Ishikawa (cell line): ENCODE measurements at regions not wholly inside any gene's neighbourhood (a gene's known extent, or its start where the extent isn't known, plus 50 kb on each side); places are given as distances from the start of the nearest gene placed in this dataset.

Experiments
- CEBPB ChIP-seq: IDR thresholded peaks from 2 replicates; pipeline ENCODE4 v1.6.1; 2012
- CREB1 ChIP-seq: IDR thresholded peaks from 2 replicates; pipeline ENCODE4 v1.6.1; 2012; ENCODE audit warnings: low read depth
- EGR1 ChIP-seq: IDR thresholded peaks from 2 replicates; pipeline ENCODE4 v1.6.1; 2012
- EP300 ChIP-seq: IDR thresholded peaks from 2 replicates; pipeline ENCODE4 v1.6.1; 2012; ENCODE audit warnings: borderline replicate concordance
- FOXM1 ChIP-seq: IDR thresholded peaks from 2 replicates; pipeline ENCODE4 v1.6.1; 2012; ENCODE audit warnings: low read depth, borderline replicate concordance
- NFIC ChIP-seq: IDR thresholded peaks from 2 replicates; pipeline ENCODE4 v1.6.1; 2012
- RAD21 ChIP-seq: IDR thresholded peaks from 2 replicates; pipeline ENCODE4 v1.6.1; 2012; ENCODE audit warnings: low read depth
- REST ChIP-seq: IDR thresholded peaks from 2 replicates; pipeline ENCODE4 v1.6.1; 2012; ENCODE audit warnings: low read depth, mild to moderate bottlenecking
- TAF1 ChIP-seq: IDR thresholded peaks from 2 replicates; pipeline ENCODE4 v1.6.1; 2012; ENCODE audit warnings: low read depth, mild to moderate bottlenecking
- TCF12 ChIP-seq: IDR thresholded peaks from 2 replicates; pipeline ENCODE4 v1.6.1; 2012; ENCODE audit warnings: low read depth
- YY1 ChIP-seq: IDR thresholded peaks from 2 replicates; pipeline ENCODE4 v1.6.1; 2012; ENCODE audit warnings: low read depth
- ZBTB7A ChIP-seq: IDR thresholded peaks from 2 replicates; pipeline ENCODE4 v1.6.1; 2012; ENCODE audit warnings: low read depth
- TF ChIP-seq, protein P1 (sequence below): IDR thresholded peaks from 2 replicates; pipeline ENCODE4 v1.6.1; 2012
- TF ChIP-seq, protein P2 (sequence below): IDR thresholded peaks from 2 replicates; pipeline ENCODE4 v1.6.1; 2012

GRCh38 chr2:583666-584065 lies 93.5 kb downstream of the TMEM18 start:
- TF ChIP-seq, protein P1, sequence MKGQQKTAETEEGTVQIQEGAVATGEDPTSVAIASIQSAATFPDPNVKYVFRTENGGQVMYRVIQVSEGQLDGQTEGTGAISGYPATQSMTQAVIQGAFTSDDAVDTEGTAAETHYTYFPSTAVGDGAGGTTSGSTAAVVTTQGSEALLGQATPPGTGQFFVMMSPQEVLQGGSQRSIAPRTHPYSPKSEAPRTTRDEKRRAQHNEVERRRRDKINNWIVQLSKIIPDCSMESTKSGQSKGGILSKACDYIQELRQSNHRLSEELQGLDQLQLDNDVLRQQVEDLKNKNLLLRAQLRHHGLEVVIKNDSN = no peak
- TF ChIP-seq NFIC = no peak
- TF ChIP-seq REST = no peak
- no peak for TF ChIP-seq RAD21
- no peak for TF ChIP-seq TAF1
- no peak for TF ChIP-seq CREB1
- TF ChIP-seq, protein P2, sequence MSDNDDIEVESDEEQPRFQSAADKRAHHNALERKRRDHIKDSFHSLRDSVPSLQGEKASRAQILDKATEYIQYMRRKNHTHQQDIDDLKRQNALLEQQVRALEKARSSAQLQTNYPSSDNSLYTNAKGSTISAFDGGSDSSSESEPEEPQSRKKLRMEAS = no peak
- no peak for TF ChIP-seq CEBPB
- TF ChIP-seq TCF12 = no peak
- no peak for TF ChIP-seq EP300
- TF ChIP-seq ZBTB7A = no peak
- no peak for TF ChIP-seq EGR1
- no peak for TF ChIP-seq YY1
- TF ChIP-seq FOXM1 = no peak
